Peyer's patch (tissue), 4 donors: ENCODE measurements at regions not wholly inside any gene's neighbourhood (a gene's known extent, or its start where the extent isn't known, plus 50 kb on each side); places are given as distances from the start of the nearest gene placed in this dataset.

Source experiments
- DNase-seq, 3 donors: peaks; one replicate each; pipeline ENCODE4 v3.0.0-alpha.2; 2017 to 2019
- H3K27ac ChIP-seq, 4 donors: fragments of 200-600 bp; sonication (generic); one replicate each; pipeline ENCODE4 v1.5.1; 2016 to 2019
- H3K27me3 ChIP-seq, 2 donors: fragments of 200-600 bp; sonication (generic); one replicate each; pipeline ENCODE4 v1.5.1; 2019
- H3K36me3 ChIP-seq, 3 donors: fragments of 200-600 bp; sonication (generic); one replicate each; pipeline ENCODE4 v1.5.1; 2016 to 2019
- H3K4me1 ChIP-seq, 4 donors: fragments of 200-600 bp; sonication (generic); one replicate each; pipeline ENCODE4 v1.5.1; 2016 to 2019
- H3K4me3 ChIP-seq, 4 donors: fragments of 200-600 bp; sonication (generic); 1 replicate in 3 of 4; 2 replicates in 1 of 4; pipeline ENCODE4 v1.5.1; 2016 to 2019; ENCODE audit warnings: mild to moderate bottlenecking in 1 of 4
- H3K9me3 ChIP-seq, 4 donors: fragments of 200-600 bp; sonication (generic); one replicate each; pipeline ENCODE4 v1.5.1; 2016 to 2019; ENCODE audit warnings: mild to moderate bottlenecking in 1 of 4
- POLR2A ChIP-seq, 2 donors: fragments of 450-650 bp; IDR thresholded peaks; one replicate each; pipeline ENCODE4 v1.5.1; 2017; ENCODE audit warnings: antibody characterized with exemption in 2 of 2, mild to moderate bottlenecking in 2 of 2, moderate library complexity in 2 of 2
- TF ChIP-seq, protein P1 (sequence below), 6 experiments: fragments of 450-650 bp in 4 of 6; fragments of 200-600 bp in 2 of 6; sonication (generic) in 1 of 6; IDR thresholded peaks; one replicate each; pipeline ENCODE4 v1.5.1; 2017 to 2019; ENCODE audit warnings: antibody characterized with exemption in 6 of 6, mild to moderate bottlenecking in 3 of 6, moderate library complexity in 1 of 6

DNA sequence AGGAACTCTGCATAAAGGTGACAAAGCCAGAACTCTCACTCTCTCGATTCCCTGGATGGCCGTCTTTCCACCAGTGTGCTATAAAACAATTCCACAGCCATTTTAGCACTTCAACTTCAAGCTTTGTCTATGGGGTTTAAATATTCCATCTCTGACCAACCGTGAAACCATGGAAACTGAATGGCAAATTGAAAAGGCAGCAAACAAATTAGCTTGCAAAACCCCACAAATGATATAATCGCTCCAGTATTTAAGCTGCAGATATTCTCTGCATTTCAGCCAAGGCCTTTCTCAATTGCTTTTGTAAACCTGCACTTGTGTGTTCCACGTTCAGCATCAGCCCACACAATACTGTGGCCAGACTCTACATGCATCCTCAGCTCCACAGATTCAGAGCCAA, 131.7 kb upstream of the ISX start:
- Histone ChIP-seq H3K27ac (no peak overlapping the region), H3K4me3 (no peak overlapping the region), H3K36me3 (no peaks in the 10 kb centered on the region), H3K4me1 (no peaks in the 10 kb centered on the region), H3K27me3 (no peaks in the 10 kb centered on the region), H3K9me3 (no peaks in the 10 kb centered on the region)
- TF ChIP-seq POLR2A (IDR thresholded peaks at IDR 0.05) = no peak
- TF ChIP-seq, protein P1, sequence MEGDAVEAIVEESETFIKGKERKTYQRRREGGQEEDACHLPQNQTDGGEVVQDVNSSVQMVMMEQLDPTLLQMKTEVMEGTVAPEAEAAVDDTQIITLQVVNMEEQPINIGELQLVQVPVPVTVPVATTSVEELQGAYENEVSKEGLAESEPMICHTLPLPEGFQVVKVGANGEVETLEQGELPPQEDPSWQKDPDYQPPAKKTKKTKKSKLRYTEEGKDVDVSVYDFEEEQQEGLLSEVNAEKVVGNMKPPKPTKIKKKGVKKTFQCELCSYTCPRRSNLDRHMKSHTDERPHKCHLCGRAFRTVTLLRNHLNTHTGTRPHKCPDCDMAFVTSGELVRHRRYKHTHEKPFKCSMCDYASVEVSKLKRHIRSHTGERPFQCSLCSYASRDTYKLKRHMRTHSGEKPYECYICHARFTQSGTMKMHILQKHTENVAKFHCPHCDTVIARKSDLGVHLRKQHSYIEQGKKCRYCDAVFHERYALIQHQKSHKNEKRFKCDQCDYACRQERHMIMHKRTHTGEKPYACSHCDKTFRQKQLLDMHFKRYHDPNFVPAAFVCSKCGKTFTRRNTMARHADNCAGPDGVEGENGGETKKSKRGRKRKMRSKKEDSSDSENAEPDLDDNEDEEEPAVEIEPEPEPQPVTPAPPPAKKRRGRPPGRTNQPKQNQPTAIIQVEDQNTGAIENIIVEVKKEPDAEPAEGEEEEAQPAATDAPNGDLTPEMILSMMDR (IDR thresholded peaks at IDR 0.05) = no peak
- DNase-seq = no peak

DNA sequence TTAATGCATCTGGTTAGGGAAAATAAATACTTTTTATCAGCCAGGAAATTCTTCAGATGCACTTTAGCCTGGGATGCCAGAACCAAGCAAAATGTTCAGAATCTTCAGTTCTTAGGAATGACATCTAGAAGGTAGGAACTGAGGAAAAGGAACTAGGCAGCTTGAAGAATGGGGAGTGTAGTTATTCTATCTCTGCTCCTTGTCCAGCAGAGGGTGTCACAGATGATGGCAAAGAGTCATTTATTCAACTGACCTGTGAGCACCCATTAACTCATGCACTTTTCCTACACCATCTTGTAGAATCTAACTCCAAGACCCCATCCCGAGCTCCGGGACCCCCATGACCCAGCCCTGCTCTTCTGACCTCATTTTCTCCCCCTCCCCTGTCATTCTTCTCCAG, 122.1 kb upstream of the ISX start:
- Histone ChIP-seq H3K27me3 (no peaks in the 10 kb centered on the region), H3K27ac (no peak overlapping the region), H3K9me3 (no peaks in the 10 kb centered on the region), H3K4me3 (no peak overlapping the region), H3K4me1 (no peaks in the 10 kb centered on the region), H3K36me3 (no peaks in the 10 kb centered on the region)
- TF ChIP-seq, protein P1 (IDR thresholded peaks at IDR 0.05) = peak in 3 of 6 experiments; percentile 36 to 45 (median 40)
- TF ChIP-seq POLR2A (IDR thresholded peaks at IDR 0.05) = no peak
- DNase-seq = no peak

DNA sequence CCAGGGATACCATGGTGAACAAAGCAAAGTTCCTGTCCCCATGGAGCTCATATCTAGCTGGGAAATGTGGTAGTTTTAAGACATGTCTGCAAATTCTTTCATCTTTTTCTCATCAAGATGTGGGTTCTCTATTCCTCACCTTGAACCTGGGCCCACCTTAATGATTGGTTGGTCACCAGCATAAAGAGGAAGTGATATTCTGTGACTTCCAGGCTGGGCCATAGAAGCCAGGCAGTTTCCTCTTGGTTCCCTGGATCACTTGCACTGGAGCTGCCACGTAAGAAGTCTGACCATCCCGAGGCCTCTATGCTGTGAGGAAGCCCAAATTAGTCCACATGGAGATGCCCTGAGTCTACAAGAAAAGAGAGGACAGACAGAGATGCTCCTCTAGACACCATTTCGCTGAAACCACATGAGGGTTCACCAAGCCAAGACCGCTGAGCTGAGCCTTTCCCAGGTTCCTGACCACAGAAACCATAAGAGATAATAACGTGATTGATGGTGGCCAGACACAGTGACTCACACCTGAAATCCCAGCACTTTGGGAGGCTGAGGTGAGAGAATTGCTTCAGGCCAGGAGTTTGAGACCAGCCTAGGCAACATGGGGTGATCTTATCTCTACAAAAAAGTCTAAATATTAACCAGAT, 119.5 kb upstream of the ISX start:
- Histone ChIP-seq H3K4me3 (no peak overlapping the region), H3K27ac (no peak overlapping the region), H3K9me3 (no peaks in the 10 kb centered on the region), H3K27me3 (no peaks in the 10 kb centered on the region), H3K36me3 (no peaks in the 10 kb centered on the region), H3K4me1 (no peaks in the 10 kb centered on the region)
- no peak for TF ChIP-seq POLR2A (IDR thresholded peaks at IDR 0.05)
- TF ChIP-seq, protein P1 (IDR thresholded peaks at IDR 0.05) = no peak
- no peak for DNase-seq

DNA sequence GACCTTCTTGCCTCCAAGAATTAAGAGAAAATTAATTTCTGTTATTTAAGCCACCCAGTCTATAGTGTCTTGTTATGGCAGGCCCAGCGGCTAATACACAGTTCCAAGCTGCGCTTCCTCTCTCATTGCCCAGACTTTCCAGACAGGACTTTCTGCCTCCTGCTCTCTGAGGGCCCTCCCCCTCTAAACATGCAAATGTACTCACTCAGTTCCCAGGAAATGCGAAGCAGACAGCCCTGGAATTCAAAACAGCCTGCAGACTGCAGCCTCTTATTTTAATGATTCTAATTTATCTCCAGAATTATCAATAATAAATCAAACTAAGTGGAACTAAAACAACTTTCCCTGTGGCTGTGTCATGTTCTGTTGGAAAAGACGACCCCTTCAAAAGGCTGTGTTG, 115.5 kb upstream of the ISX start:
- Histone ChIP-seq H3K4me3 (no peak overlapping the region), H3K4me1 (no peaks in the 10 kb centered on the region), H3K9me3 (no peaks in the 10 kb centered on the region), H3K27me3 (no peaks in the 10 kb centered on the region), H3K27ac (no peak overlapping the region), H3K36me3 (no peaks in the 10 kb centered on the region)
- DNase-seq = no peak
- TF ChIP-seq, protein P1 (IDR thresholded peaks at IDR 0.05) = no peak
- no peak for TF ChIP-seq POLR2A (IDR thresholded peaks at IDR 0.05)

DNA sequence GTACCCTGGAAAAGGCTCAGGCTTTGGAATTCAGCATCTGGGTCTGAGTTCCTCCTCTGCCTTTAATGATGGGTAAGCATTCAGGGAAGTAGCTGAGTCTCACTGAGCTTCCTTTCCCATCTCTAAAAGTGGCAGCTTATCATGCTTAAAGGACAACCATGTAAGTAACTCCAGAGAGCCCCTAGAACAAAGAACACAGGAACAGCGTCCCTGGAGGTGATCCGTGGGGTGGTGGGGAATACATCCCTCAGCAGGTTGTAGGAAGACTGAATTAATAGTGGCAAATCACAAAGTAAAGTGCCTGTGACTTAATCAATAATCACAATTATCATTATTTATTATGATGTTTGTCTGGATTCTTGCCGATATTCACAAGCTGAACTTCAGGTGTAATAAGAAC, 114.7 kb upstream of the ISX start:
- Histone ChIP-seq H3K4me3 (no peak overlapping the region), H3K27me3 (no peaks in the 10 kb centered on the region), H3K27ac (no peak overlapping the region), H3K9me3 (no peaks in the 10 kb centered on the region), H3K4me1 (no peaks in the 10 kb centered on the region), H3K36me3 (no peaks in the 10 kb centered on the region)
- TF ChIP-seq POLR2A (IDR thresholded peaks at IDR 0.05) = no peak
- TF ChIP-seq, protein P1 (IDR thresholded peaks at IDR 0.05) = no peak
- no peak for DNase-seq

DNA sequence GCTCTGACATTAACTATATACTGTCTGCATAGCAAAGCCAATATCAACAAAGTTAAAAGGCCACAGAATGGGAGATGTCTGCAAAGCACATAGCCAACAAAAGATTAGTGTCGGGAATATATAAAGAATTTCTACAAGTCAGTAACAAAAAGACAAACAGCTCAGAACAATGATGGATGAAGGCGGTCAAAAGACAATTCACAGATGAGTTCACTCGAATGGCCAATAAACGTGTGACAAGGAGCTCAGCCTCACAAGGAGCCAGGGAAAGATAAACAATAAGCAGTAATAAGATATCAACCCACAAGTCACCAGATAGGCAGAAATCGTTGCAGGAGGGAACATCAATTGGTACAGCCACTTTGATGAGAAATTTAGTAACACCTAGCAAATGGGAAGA, 106.0 kb upstream of the ISX start:
- no peak for TF ChIP-seq POLR2A (IDR thresholded peaks at IDR 0.05)
- TF ChIP-seq, protein P1 (IDR thresholded peaks at IDR 0.05) = no peak
- DNase-seq = no peak
- H3K27me3 ChIP-seq = no peaks in the 10 kb centered on the region
- no peak overlapping the region for H3K27ac ChIP-seq
- no peaks in the 10 kb centered on the region for H3K36me3 ChIP-seq
- no peaks in the 10 kb centered on the region for H3K9me3 ChIP-seq
- H3K4me1 ChIP-seq = no peaks in the 10 kb centered on the region
- no peak overlapping the region for H3K4me3 ChIP-seq
